HUES6 (cell line): ENCODE measurements at regions not wholly inside any gene's neighbourhood (a gene's known extent, or its start where the extent isn't known, plus 50 kb on each side); places are given as distances from the start of the nearest gene placed in this dataset.

Experiments
- H3K27ac ChIP-seq: 2 replicates; pipeline ENCODE4 v1.7.0; 2013; ENCODE audit warnings: low read depth, mild to moderate bottlenecking, low read length, inconsistent platforms
- H3K27me3 ChIP-seq: 2 replicates; pipeline ENCODE4 v1.6.1; 2013; ENCODE audit warnings: low read length; ENCODE audit not compliant: control insufficient read depth, insufficient read depth
- H3K36me3 ChIP-seq: 2 replicates; pipeline ENCODE4 v1.6.1; 2013; ENCODE audit warnings: low read length; ENCODE audit not compliant: control insufficient read depth, insufficient read depth
- H3K4me1 ChIP-seq: 2 replicates; pipeline ENCODE4 v1.6.1; 2013; ENCODE audit warnings: low read length; ENCODE audit not compliant: control insufficient read depth, insufficient read depth
- H3K4me3 ChIP-seq: 2 replicates; pipeline ENCODE4 v1.5.1; 2013; ENCODE audit warnings: low read depth, low read length
- H3K9ac ChIP-seq: one replicate; pipeline ENCODE4 v1.6.1; 2013; ENCODE audit warnings: mild to moderate bottlenecking, low read length
- H3K9me3 ChIP-seq: 2 replicates; pipeline ENCODE4 v1.6.1; 2013; ENCODE audit warnings: low read depth, low read length; ENCODE audit not compliant: control insufficient read depth, insufficient read depth

- Histone ChIP-seq H3K27ac (peak overlapping the region; percentile 60; the same call in 1 of the 2 replicates), H3K9me3 (no peaks in the 10 kb centered on the region), H3K4me3 (no peak overlapping the region), H3K4me1 (peaks cover 6% of the 10 kb centered on the region; the same call in 1 of the 2 replicates), H3K9ac (no peak overlapping the region), H3K27me3 (no peaks in the 10 kb centered on the region), H3K36me3 (no peaks in the 10 kb centered on the region)
Measured at GRCh38 chr4:137981277-137981676, 260.9 kb downstream of the SLC7A11 start.

GRCh38 chr4:137980641-137981040 is 261.5 kb downstream of the SLC7A11 start:
- Histone ChIP-seq H3K9me3 (no peaks in the 10 kb centered on the region), H3K4me1 (peaks cover 6% of the 10 kb centered on the region; the same call in 1 of the 2 replicates), H3K27me3 (no peaks in the 10 kb centered on the region), H3K36me3 (no peaks in the 10 kb centered on the region), H3K4me3 (no peak overlapping the region), H3K9ac (no peak overlapping the region), H3K27ac (peak overlapping the region; percentile 60; the same call in 1 of the 2 replicates)

- H3K4me3 ChIP-seq = no peak overlapping the region
- H3K4me1 ChIP-seq = peaks cover 6% of the 10 kb centered on the region; the same call in 1 of the 2 replicates
- no peaks in the 10 kb centered on the region for H3K36me3 ChIP-seq
- no peaks in the 10 kb centered on the region for H3K27me3 ChIP-seq
- no peak overlapping the region for H3K27ac ChIP-seq
- H3K9me3 ChIP-seq = no peaks in the 10 kb centered on the region
- no peak overlapping the region for H3K9ac ChIP-seq
Measured at GRCh38 chr4:137979938-137980337, 262.2 kb downstream of the SLC7A11 start.

DNA sequence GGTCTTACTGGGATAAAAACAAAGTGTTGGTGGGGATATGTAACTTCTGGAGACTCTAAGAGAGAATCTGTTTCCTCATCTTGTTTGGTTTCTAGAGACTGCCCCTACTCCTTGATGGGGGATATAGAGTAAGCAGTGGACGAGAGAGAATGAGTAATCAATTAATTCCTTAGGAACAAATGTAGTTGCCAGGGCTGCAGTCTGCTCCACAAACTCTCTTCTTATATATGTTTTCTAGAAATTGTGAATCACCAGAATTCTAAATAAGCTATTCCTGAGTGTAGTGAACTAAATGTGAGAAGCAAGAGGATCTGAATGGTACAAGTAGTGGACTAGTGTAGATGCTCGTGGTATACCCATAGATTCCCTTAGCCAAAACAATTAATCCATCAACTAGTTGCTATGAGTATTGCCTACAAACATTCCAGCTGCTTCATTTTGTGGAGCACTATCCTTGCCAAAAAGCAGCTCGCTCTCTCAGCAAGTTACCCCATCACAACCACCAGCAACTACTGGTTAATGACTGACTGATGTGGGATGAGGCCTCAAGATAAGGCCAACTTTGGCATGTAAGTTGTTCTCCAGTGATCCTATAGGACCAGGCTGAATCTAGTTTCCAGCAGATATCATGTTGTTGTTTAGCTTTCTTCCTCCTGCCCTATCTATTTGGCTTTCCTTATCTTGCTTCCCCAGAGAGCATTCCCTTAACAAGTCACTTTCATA is 273.0 kb downstream of the SLC7A11 start:
- H3K9ac ChIP-seq = no peak overlapping the region
- H3K36me3 ChIP-seq = no peaks in the 10 kb centered on the region
- no peaks in the 10 kb centered on the region for H3K27me3 ChIP-seq
- H3K4me3 ChIP-seq = no peak overlapping the region
- 0 out of 2 replicates have a peak, but pooled peaks cover 2% of the 10 kb centered on the region for H3K9me3 ChIP-seq
- no peak overlapping the region for H3K27ac ChIP-seq
- no peaks in the 10 kb centered on the region for H3K4me1 ChIP-seq

DNA sequence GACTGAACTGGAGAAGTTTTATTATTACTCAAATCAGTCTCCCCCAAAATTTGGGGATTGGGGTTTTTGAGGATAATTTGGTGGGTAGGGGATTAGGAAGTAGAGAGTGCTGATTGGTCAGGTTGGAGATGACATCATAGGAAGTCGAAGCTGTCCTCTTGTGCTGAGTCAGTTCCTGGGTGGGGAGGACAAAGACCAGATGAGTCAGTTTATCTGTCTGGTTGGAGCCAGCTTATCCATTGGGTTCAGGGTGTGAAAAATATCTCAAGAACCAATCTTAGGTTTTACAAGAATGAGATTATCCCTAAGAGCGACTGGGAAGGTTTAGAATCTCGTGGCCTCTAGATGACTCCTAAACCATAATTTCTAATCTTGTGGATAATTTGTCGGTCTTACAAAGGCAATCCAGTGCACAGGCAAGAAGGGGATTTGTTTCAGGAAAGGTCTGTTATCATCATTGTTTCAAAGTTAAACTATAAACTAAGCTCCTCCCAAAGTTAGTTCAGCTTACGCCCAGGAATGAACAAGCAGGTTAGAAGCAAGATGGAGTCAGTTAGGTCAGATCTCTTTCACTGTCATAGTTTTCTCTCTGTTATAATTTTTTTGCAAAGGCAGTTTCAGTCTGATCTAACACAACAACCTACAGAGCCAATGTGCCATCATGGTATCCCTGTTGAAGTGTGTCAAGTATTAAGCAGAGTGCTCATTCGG is 274.5 kb downstream of the SLC7A11 start:
- Histone ChIP-seq H3K9me3 (0 out of 2 replicates have a peak, but pooled peaks cover 2% of the 10 kb centered on the region), H3K4me3 (no peak overlapping the region), H3K9ac (no peak overlapping the region), H3K27me3 (no peaks in the 10 kb centered on the region), H3K27ac (no peak overlapping the region), H3K36me3 (no peaks in the 10 kb centered on the region), H3K4me1 (no peaks in the 10 kb centered on the region)

DNA sequence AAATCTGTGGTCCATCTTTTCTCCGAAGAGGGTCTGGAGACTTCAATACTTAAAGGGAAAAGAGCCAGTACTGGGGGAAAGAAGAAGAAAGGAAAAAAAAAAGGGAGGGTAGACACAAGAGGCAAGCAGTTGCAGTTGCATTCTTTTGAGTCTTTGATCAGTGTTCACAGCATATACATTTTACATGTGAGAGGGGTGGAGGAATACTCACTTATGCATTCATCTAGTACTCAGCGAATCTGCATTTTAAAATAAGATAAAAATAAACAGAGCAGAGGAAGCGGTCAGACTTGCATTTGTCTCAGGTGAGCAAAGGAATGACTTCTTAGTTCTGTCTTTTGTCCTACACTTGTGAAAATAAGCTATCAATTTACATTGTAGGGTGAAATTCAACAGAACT is 275.6 kb downstream of the SLC7A11 start:
- H3K36me3 ChIP-seq = no peaks in the 10 kb centered on the region
- no peaks in the 10 kb centered on the region for H3K27me3 ChIP-seq
- H3K9ac ChIP-seq = no peak overlapping the region
- H3K4me3 ChIP-seq = no peak overlapping the region
- no peaks in the 10 kb centered on the region for H3K4me1 ChIP-seq
- H3K27ac ChIP-seq = no peak overlapping the region
- 0 out of 2 replicates have a peak, but pooled peaks cover 2% of the 10 kb centered on the region for H3K9me3 ChIP-seq

GRCh38 chr4:137961051-137961438 is 281.1 kb downstream of the SLC7A11 start:
- Histone ChIP-seq H3K36me3 (no peaks in the 10 kb centered on the region), H3K27ac (no peak overlapping the region), H3K9me3 (no peaks in the 10 kb centered on the region), H3K4me3 (no peak overlapping the region), H3K27me3 (no peaks in the 10 kb centered on the region), H3K9ac (no peak overlapping the region), H3K4me1 (no peaks in the 10 kb centered on the region)

GRCh38 chr4:137960371-137961050 is 281.6 kb downstream of the SLC7A11 start:
- Histone ChIP-seq H3K9ac (no peak overlapping the region), H3K4me3 (no peak overlapping the region), H3K9me3 (no peaks in the 10 kb centered on the region), H3K27me3 (no peaks in the 10 kb centered on the region), H3K36me3 (no peaks in the 10 kb centered on the region), H3K4me1 (no peaks in the 10 kb centered on the region), H3K27ac (no peak overlapping the region)

- H3K36me3 ChIP-seq = no peaks in the 10 kb centered on the region
- H3K27me3 ChIP-seq = no peaks in the 10 kb centered on the region
- no peak overlapping the region for H3K4me3 ChIP-seq
- no peak overlapping the region for H3K9ac ChIP-seq
- no peaks in the 10 kb centered on the region for H3K9me3 ChIP-seq
- H3K4me1 ChIP-seq = no peaks in the 10 kb centered on the region
- H3K27ac ChIP-seq = no peak overlapping the region
Measured at GRCh38 chr4:137957806-137958205, 284.3 kb downstream of the SLC7A11 start.

GRCh38 chr4:137956256-137956655 is 285.9 kb downstream of the SLC7A11 start:
- H3K27ac ChIP-seq = no peak overlapping the region
- H3K36me3 ChIP-seq = no peaks in the 10 kb centered on the region
- H3K27me3 ChIP-seq = no peaks in the 10 kb centered on the region
- no peak overlapping the region for H3K9ac ChIP-seq
- H3K4me3 ChIP-seq = no peak overlapping the region
- no peaks in the 10 kb centered on the region for H3K9me3 ChIP-seq
- no peaks in the 10 kb centered on the region for H3K4me1 ChIP-seq

DNA sequence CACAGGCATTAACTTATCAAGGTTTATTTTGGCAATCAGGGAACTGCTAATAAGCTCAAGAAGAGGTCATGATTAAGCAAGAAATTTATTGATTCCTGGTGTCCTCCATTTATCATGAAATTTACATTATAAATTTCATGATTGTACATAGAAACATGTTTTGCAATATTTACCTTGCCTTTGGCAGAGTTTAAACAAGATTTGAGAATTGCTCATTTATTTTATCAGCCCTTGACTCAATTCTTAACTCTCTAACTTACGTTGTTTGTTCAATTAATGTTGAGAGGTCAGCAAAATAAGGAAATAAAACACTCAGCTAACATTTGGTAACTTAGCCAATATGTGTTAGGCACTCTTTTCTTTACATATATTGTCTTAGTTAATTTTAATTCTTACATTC is 286.6 kb downstream of the SLC7A11 start:
- no peaks in the 10 kb centered on the region for H3K4me1 ChIP-seq
- H3K9me3 ChIP-seq = no peaks in the 10 kb centered on the region
- no peak overlapping the region for H3K27ac ChIP-seq
- H3K4me3 ChIP-seq = no peak overlapping the region
- H3K36me3 ChIP-seq = no peaks in the 10 kb centered on the region
- no peaks in the 10 kb centered on the region for H3K27me3 ChIP-seq
- H3K9ac ChIP-seq = no peak overlapping the region
